Activated T-cell treated with anti-CD3 and anti-CD28 coated beads, Interleukin-2, amount 50 U/mL, for 48 hours (primary cell): ENCODE measurements at regions not wholly inside any gene's neighbourhood (a gene's known extent, or its start where the extent isn't known, plus 50 kb on each side); places are given as distances from the start of the nearest gene placed in this dataset.

ENCODE experiments used
- DNase-seq, 2 experiments: peaks; one replicate each; pipeline ENCODE4 v3.0.0-alpha.2; 2020

GRCh38 chr14:38122241-38122640 is 85.5 kb upstream of the SSTR1 start:
- no peak for DNase-seq

GRCh38 chr14:38124506-38124905 is 83.2 kb upstream of the SSTR1 start:
- no peak for DNase-seq

- no peak for DNase-seq
These were observed 82.1 kb upstream of the SSTR1 start for GRCh38 chr14:38125481-38126037.

- no peak for DNase-seq
These were observed 80.3 kb upstream of the SSTR1 start for GRCh38 chr14:38127356-38127755.

- no peak for DNase-seq
These were observed 79.9 kb upstream of the SSTR1 start for GRCh38 chr14:38127784-38128183.

GRCh38 chr14:38128640-38129039 is 79.1 kb upstream of the SSTR1 start:
- no peak for DNase-seq

- DNase-seq = no peak
These were observed 78.5 kb upstream of the SSTR1 start for GRCh38 chr14:38129192-38129591.

DNA sequence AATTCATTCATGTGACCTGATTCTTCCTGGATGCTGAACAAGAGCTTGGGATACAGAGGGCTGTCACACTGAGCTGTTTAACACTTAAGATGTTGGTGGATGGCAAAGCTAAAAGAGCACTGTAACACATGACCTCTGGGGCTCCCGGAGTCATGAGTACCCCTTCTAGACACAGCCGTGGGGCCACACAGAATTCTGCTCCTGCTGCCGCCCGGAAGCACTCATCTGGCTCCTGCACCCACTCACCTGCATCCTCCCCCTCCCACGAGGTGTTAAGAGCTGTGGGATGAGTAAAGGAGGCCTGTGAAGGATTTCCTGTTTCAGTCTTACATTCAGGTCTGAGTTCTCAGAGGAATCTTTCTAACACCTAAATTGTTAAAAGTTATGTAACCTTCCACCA is 78.0 kb upstream of the SSTR1 start:
- peak; percentile 37 to 46 for DNase-seq

- no peak for DNase-seq
These were observed 73.2 kb upstream of the SSTR1 start for GRCh38 chr14:38134416-38135030.

DNA sequence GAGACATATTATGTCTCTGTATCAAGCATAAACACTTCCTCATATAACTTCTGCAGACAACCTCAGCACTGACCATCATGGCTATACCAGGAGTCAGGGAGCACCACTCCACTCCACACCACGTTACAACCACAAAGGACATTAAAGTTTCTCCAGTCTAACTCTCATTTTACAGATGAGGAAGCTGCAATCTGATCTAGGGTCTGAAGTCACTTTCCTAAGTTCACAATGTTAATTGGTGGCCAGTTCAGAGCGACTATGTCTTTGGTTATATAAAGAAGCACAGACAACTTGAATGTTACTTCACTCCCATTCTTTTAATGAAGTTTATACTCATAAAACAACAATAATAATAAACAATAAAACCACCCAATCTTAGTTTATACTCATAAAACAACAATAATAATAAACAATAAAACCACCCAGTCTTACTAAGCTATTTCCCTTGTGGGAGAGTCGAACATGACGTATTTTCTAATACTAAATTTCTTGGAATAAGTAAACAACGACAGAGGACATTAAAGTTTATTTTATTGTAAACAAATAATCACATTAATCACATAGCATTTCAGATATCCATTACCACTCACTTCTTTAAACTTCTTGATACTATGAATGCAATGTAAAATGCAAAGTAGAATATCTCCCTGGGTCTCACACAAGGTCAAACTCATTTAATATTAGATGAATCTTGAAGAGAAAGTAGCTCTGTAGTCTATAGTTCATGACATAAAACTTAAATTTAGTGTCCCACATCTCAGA is 72.4 kb upstream of the SSTR1 start:
- no peak for DNase-seq

GRCh38 chr14:38137005-38137404 is 70.7 kb upstream of the SSTR1 start:
- DNase-seq = no peak

- DNase-seq = no peak
These were observed 69.1 kb upstream of the SSTR1 start for GRCh38 chr14:38138473-38139138.

- DNase-seq = no peak
These were observed 67.8 kb upstream of the SSTR1 start for GRCh38 chr14:38139926-38140325.

DNA sequence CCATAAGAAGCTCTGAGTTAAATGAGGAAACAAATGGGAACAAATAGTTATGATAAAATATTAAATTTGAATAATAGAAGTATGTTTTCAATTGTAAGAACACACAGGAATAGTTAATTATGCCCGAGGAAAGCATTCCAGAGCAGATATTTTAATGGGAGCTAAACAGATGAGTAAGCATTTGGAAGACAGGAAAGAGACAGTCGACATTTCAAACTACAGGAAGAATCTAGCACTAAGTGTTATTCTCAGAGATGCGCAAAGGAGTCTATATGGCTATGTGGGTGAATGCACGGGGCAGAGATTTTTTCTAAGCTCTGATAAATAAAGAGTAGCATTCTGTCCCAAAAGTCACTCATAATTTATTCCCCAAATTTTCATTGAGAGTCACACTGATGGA is 64.5 kb upstream of the SSTR1 start:
- DNase-seq = no peak

GRCh38 chr14:38143659-38144505 is 63.8 kb upstream of the SSTR1 start:
- DNase-seq = no peak

- no peak for DNase-seq
These were observed 62.6 kb upstream of the SSTR1 start for GRCh38 chr14:38145142-38145541.

DNA sequence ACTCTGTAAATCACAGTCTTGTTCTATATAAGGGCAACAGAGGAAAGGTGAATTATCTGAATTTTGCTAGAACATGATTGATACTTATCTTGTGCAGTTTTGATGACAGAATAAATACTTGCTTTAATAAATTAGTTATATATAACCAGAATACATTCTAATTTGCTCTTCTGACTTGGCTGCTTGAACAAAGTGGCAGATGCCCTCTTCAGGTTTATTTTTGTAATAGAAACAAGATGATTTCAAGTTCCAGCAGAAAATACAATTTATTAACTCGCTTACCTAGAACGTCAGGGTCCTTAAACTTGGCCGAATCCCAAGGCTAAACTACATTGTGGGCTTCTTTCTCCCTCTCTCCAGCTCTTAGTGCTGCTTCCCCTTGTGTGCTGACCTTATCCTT is 57.6 kb upstream of the SSTR1 start:
- DNase-seq = no peak
